Activated naive CD8-positive, alpha-beta T cell treated with anti-CD3 and anti-CD28 coated beads, Interleukin-2, amount 50 U/mL, for 16 hours (primary cell): ENCODE measurements at regions not wholly inside any gene's neighbourhood (a gene's known extent, or its start where the extent isn't known, plus 50 kb on each side); places are given as distances from the start of the nearest gene placed in this dataset.
"Not testable (repeated sequence)": the region's sequence is repeated elsewhere in the genome, so short reads cannot be mapped to it uniquely, and the experiment has no call there.

Experiments
- DNase-seq: peaks from one replicate; pipeline ENCODE4 v3.0.0-alpha.2; 2020; ENCODE audit warnings: low read depth, low spot score

DNA sequence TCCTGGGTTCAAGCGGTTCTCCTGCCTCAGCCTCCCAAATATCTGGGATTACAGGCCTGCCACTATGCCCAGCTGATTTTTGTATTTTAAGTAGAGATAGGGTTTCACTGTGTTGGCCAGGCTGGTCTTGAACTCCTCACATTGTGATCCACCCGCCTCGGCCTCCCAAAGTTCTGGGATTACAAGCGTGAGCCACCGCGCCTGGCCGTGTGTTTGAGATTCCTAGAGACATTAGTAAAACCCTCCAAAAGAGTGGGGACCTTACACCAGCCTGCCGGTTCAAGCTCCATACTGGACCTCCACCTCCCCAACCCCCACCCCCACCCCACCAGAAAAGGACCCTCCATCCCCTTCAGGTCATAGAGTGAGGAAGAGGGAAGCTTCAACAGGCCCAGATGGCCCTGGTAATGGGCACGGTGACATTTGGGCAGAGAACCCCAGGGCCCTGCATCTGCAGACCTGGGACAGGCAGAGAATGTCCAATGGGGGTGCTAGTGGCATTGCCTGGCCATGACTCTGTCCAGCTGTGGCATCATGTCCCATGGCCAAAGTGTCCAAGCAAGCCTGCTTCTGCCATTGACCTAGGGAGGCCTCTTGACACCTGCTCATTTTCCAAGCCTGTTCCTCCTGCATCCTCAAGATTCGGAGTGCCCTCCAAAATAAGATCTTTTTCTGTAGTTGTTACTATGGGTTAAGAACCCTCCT is 108.9 kb upstream of the KLF13 start:
- no peak for DNase-seq

DNA sequence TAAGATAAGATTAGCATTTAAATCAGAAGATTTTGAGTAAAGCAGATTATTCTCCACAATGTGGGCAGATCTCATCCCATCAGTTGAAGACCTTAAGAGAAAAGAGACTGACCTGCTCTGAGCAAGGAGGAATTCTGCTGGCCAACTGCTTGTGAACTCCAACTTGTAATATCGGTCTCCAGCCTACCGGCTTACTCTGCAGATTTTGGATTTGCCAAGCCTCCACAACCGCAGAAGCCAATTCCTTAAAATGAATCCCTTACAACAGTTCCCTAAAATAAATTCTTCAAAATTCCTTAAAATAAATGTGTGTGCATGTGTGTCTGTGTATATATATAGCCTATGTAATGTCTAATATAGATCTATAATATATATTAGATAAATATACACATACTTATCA is 107.4 kb upstream of the KLF13 start:
- DNase-seq = no peak

DNA sequence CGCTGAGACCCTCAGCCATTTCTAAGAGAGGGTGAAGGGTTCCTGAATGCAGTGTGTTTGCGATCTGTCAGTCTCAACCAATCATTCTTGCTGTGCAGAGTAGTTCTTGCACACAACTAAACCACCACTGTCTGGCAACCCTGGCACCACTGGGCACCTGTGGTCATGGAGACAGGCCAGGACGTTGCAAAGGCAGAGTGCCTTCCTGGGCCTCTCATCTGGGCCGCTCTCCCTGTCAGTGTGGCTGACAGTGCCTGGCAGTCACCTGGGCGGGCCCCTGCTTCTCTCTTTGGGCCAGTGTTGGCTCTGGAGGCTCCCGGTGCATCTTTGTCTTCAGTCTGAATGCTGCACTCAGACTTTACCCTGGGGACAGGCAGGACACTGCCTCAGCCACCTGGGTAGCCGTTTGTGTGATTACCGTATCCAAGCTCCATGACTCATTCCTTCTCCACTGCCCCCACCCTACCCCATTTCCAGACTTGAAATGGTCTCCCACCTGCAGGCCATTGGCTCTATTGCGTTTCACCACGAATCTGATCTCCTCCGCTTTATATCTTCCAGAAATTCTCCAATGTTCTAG is 104.6 kb upstream of the KLF13 start:
- no peak for DNase-seq

DNA sequence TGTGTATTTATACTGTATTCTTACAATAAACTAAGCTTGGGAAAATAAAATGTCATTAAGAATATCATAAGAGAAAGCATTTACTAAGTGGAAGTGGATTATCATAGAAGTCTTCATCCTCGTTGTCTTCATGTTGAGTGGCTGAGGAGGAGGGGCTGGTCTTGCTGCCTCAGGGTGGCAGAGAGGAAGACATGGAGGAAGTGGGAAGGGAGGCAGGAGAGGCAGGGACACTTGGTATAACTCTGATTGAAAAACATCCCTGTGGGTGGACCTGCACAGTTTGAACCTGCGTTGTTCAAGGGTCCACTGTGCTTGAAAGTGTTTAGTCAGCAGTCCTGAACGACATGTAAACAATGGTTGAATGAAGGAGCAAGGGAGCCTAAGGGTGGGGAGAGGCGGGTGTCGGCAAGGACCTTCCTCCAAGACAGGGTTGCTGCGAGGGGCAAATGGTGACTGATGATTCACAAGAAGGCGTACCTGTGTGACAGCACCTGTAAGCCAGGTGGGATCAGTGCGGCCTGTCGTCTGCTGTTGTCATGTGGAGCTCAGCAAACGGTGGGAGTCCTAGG is 103.8 kb upstream of the KLF13 start:
- DNase-seq = no peak

DNA sequence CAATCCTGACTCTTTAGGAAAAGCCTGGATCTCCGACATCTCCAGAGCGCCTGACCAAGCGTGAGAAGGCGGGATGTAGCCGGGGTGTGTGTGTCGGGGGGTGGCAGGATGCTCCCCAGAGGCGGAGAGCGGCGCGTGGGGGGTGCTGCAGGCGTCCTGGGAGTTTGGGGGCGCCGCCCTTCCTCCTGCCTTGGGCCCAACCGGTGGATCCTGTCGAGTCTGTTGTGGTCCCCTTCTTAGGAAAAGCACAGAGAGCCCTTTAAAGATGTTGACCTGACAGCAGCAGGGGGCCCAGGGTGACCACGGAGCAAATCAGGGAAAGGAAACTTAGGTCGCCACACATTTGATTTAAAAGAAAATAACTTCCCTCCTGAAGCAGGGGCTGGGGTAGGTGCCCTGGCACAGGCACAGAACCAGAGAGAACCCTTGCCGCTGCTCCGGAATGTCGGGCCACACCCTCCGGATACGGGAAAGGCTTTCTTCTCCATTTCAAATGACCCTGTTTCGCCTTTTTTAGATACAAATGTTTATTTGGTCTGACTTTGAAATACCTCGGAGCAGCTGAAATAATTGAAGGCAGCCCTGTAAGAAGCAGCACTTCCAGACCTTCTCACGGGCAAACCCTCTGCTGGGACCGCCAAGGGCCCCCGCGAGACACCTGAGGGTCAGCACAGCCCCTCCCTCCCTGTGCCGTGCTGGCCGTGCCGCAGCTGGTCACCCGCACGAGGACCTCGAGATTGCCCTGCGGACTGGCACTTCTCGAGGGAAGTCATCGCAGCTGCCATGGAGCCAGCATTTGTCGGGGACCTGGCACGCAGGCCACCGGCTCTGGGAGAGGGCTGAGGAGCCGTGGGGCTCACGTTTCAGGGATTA is 102.9 kb upstream of the KLF13 start:
- no peak for DNase-seq

DNA sequence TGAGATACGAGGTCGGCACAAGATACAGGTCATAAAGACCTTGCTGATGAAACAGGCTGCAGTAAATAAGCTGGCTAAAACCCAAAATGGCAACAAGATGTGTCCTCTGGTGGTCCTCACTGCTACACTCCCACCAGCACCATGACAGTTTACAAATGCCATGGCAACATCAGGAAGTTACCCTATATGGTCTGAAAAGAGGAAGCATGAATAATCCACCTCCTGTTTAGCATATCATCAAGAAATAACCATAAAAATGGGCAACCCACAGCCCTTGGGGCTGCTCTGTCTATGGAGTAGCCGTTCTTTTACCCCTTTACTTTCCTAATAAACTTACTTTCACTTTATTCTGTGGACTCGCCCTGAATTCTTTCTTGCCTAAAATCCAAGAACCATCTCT is 102.0 kb upstream of the KLF13 start:
- DNase-seq = not testable (repeated sequence)

DNA sequence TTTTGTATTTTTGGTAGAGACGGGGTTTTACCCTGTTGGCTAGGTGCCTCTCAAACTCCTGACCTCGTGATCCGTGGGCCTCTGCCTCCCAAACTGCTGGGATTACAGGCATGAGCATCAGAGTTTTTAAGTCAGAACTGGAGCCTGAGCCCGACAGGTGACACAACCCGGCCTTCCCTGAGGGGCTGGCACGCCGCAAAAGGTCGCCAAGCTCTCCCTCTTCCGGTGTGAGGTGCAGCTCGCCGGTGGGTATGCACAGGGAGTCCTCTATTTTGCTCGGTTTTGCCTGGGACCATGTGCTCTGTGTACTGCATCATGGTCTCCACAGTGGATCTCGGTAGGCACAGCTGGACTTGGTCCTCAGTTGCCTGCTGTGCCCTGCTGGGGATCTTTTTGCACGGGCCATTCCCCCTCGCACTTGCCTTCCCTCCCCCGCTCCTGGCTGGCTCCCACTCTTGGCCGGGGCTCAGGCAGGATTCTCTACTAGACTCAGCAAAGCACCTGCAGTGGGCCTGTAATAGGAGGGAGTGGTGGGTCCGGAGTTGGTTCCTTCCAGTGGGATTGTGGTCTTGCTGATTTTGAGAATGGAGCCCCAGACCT is 101.2 kb upstream of the KLF13 start:
- DNase-seq = no peak

DNA sequence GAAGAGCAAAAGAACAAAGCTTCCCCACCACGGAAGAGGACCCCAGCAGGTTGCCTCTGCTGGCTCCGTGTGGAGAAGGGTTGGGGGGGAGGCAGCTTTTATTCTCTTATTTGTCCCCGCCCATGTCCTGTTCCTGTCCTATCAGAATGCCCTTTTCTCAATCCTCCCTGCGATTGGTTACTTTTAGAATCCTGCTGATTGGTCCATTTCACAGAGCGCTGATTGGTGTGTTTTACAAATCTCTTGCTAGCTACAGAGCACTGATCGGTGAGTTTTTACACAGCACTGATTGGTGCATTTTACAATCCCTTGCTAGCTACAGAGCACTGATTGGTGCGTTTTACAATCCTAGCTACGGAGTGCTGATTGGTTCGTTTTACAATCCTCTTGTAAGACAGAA is 100.6 kb upstream of the KLF13 start:
- DNase-seq = no peak

DNA sequence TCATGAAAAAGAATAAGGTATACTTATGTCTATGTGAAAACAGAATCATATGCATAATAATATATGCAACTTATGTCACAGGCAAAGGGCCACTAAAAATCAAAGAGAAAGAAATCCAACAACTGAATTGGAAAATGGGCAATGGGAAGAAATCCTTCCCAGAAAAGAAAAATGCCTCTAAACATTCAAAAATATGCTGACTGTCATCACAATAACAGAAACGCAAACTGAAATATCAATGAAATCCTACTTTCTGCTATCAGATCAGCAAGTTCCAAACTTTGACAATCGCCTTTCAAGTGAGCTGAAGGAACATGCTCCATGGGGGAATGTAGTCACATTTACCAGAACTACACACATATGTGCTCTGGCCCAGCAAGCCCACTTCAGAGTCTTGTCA is 99.4 kb upstream of the KLF13 start:
- no peak for DNase-seq

DNA sequence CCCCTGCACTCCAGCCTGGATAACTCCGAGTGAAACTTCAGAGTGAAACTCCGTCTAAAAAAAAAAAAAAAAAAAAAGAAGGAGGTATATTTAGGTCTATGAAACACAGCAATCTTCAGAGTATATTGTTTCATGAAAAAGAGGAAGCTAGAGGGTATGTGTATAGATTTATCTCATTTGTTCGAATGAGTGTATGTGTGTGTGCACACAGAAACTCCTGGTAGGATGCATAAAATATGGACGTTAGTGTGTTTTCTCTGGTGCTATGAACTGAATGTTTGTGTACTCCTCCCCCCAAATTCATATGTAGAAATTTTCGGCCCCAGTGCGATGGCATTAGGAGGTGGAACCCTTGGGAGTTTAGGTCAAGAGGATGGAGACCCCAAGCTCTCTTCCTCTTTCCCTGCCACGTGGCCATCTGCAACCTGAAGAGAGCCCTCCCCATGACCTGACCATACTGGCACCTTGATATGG is 98.6 kb upstream of the KLF13 start:
- no peak for DNase-seq

DNA sequence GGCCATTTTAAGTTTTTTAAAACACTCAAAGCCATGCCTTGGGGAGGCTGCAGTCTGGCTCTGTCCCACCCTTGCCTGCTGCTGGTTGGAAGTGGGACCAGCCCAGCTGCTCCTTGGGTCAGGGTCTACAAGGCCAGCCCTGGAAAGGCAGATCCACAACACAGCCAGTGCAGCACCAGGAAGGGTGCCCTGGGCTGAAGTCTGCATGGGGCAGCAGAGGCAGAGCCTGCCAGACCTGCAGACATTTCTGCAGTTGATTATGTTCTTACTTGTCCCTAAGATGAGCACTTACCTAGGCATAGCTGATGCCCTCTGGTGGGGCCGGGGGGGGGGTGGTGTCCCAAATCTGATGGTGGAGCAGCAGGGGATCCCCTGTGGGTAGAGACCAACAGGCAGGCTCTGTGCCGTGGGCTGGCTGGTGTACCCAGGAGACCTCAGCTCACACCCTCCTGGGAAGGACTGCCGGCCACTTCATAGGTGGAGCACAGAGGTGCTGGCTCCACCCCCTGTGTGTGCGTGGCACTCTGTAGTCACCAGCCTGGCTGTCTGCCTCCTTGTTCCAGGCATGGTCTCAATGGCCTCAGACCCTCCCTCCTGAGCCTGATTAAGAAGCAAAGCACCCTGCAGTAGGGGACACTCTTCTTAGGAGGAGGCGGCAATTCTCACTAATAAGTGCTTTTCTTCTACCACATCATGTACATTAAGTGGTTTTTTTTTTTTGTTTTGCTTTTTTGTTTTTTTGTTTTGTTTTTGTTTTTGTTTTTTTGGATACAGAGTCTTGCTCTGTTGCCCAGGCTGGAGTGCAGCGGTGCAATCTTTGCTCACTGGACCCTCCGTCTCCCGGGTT is 97.4 kb upstream of the KLF13 start:
- DNase-seq = no peak

DNA sequence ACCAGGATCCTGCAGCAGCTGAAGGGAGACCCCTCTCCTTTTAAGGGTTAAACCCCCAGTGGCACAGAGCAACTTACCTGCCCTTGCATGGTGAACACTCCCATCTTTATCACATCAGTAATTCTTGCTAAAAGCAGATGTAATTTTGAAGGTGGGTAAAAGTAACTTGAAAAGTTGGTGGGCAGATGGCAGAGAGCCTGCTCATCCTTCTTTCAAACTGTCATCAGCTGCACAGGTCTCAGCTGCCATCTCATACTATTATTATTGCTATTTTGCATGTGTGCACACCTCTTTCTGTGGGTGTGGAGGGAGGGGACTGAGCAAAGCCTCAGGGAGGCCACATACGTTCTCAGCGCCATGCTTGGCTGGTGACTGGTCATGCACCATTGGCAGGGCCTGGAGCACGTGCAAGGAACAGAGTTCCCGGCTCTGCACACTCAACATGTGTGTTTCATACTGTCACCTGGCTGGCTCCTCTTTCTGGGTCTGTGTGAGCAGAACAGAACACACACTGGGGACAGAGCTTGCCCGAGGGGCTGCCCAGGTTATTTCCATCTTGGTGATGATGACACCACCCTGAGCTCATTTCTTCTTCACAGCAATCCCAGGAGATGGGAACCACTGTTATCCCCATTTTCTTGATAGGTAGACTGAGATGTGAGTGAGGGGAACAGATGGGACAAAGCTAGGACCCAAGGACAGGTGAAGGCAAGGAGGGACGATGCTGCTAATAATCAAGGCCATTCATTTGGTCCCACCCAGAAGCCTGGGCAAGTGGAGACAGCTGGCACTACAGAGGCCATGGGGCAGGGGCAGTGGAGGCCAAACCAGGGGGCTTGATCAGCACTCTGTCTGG is 95.8 kb upstream of the KLF13 start:
- no peak for DNase-seq

DNA sequence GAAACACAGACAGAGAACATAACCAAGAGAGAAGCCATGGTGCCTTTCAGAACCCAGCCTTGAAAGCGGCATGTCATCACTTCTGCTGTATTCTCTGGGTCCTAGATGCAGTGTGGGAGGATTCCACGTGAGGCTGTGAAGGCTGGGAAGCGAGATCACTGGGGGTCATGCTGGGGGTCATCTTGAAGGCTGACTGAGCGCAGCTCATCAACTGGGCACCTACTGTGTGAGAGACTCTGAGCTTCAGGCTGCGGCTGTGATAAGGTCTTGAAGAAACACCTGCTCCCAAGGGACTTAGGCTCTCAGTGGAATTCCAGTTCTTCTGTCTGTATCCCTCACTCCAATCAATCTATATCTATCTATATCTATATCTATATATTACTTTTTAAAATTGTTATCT is 91.8 kb upstream of the KLF13 start:
- no peak for DNase-seq

DNA sequence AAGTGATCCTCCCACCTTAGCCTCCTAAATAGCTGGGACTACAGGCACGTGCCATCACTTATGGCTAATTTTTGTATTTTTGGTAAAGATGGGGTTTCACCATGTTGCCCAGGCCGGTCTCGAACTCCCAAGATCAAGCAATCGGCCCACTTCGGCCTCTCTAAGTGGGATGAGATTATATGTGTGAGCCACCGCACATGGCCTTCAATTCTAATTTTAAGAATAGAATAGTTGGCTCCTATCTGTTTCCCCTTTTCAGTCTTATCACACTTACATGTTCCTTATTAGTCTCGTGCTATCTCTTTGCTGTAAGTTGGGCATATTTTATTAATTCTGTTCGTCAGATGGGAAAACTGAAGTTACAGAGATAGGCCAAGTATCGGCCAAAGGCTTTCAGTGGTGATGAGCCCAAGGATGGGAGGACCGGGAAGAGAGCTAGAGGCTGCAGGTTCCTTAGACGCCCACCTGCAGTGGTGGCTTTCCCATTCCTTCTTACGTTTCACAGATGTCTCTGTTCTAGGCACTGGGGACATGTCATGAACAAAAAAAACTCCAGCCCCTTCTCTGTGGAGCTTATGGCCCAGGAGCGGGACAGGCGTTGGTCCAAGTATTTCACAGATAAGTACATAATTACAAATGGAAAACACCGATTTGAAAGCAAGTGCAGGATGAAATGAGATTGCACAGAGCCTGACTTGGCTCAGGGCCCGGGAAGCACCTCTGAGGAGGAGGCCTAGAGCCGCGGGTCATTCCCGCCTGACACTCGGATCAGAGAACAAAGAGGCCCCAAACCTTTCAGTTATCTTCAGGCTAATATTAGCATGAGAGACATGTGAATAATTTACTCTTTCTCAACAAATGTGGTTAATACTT is 91.1 kb upstream of the KLF13 start:
- no peak for DNase-seq

DNA sequence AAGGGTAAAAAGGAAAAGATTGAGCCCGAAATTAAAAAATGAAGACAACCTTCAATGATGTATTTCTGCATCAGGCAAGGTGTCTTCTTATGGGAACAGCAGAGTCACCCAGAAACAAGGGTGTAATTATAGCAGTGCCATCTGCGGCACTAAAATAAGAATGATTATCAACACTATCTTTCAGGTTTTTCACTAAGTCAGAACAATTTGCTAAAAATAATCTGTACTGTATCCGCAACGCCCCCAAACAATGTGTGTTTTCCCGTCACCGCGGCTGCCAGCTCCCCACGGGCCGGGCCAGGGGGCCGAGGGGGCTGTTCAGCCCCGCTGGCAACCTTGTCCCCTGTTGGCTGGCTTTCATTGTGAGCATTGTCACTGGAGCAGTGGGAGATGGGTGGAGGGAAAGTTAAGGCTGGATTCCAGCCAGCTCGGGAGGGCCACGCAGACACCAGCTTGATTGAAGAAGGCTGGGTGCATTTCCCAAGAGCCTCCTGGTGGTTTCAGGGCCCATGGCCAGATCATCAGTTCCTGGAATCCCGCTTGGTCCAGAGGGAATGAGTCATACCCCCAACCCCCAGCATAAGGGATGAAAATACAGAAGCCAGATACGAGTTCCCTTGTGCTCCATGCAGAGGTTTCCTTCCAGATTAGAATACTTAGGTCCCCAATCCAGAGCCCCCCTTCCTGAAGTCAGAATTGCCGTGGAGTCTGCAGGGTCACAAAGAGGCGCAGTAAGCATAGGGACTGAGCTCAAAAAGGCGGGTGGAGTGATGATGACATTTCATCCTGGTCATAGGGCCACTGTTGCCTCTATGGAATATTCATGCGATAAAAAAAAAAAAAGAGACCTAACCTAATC is 90.2 kb upstream of the KLF13 start:
- DNase-seq = no peak

DNA sequence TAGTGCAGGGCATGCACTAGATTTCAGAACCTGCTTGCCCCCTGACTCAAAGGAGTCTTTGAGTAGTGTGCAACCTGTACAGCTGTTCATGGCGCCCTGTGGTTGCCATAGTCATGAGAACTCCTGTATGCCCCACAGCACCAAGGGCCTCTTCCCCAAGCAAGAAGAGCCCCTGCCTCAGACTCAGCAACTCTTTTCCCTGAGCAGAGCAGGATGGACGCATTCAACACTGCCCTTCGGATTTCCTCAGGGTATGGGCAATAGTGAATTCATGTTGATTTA is 89.7 kb upstream of the KLF13 start:
- DNase-seq = no peak

DNA sequence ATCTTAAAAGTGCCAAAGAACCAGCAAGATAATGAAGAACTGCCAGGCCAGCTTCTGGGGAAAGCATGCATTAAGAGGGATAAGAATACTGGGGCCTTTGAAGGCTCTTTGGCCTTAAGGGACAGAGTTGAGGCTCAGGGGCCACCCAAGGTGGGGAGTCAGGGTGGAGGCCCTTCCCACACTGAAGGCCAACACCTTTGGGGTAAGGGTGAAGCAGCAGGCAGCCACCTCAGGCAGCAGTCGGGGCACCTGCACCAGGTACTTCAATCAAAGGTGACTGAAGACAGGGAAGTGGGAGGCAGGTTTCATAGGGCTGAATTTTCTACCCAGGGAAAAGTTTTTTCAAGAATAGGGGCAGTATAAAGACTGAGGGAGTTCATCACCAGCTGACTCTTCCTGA is 87.7 kb upstream of the KLF13 start:
- no peak for DNase-seq

DNA sequence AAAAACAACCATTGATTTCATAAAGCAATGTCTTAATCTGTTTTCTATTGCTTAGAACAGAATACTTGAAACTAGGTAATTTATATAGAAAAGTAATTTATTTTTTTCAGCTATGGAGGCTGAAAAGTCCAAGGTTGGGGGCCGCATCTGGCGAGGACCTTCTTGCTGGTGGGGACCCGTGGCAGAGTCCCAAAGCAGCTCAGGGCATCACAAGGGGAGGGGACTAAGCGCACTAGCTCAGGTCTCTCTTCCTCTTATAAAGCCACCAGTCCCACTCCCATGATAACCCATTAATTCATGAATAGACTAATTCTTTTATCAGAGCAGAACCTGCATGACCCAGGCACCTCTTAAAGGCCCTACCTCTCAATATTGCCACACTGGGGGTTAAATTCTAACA is 87.2 kb upstream of the KLF13 start:
- no peak for DNase-seq
